HL-60 (cell line): ENCODE measurements at regions not wholly inside any gene's neighbourhood (a gene's known extent, or its start where the extent isn't known, plus 50 kb on each side); places are given as distances from the start of the nearest gene placed in this dataset.

Experiments
- DNase-seq, 2 experiments: peaks; one replicate each; pipeline ENCODE4 v3.0.0-alpha.2; 2010 to 2020; ENCODE audit warnings: low read depth in 1 of 2, low spot score in 1 of 2
- H3K27ac ChIP-seq: fragments of 250-450 bp; sonication (Bioruptor Pico); replicated peaks from 2 replicates; pipeline ENCODE4 v1.5.1; 2020; ENCODE audit warnings: mild to moderate bottlenecking, moderate library complexity
- H3K27me3 ChIP-seq: fragments of 250-450 bp; sonication (Bioruptor Pico); 2 replicates; pipeline ENCODE4 v1.5.1; 2021; ENCODE audit warnings: mild to moderate bottlenecking, moderate library complexity; ENCODE audit not compliant: insufficient read depth, poor library complexity, severe bottlenecking
- H3K4me3 ChIP-seq: replicated peaks from 2 replicates; pipeline ENCODE4 v1.5.1; 2011; ENCODE audit warnings: mild to moderate bottlenecking, control low read depth, low read length; ENCODE audit not compliant: insufficient read depth
- CTCF ChIP-seq: IDR thresholded peaks from one replicate; pipeline ENCODE4 v1.5.1; 2011; ENCODE audit warnings: low read length, control low read depth, inconsistent platforms; ENCODE audit not compliant: insufficient read depth
- GABPA ChIP-seq: IDR thresholded peaks from 2 replicates; pipeline ENCODE4 v1.6.1; 2012; ENCODE audit warnings: low read depth
- POLR2AphosphoS5 ChIP-seq: IDR thresholded peaks from 2 replicates; pipeline ENCODE4 v1.6.1; 2012; ENCODE audit warnings: low read depth
- REST ChIP-seq: IDR thresholded peaks from 2 replicates; pipeline ENCODE4 v1.6.1; 2012; ENCODE audit warnings: low read depth; ENCODE audit not compliant: insufficient replicate concordance
- SPI1 ChIP-seq: IDR thresholded peaks from 2 replicates; pipeline ENCODE4 v1.6.1; 2012; ENCODE audit warnings: low read depth, mild to moderate bottlenecking, borderline replicate concordance

- DNase-seq = no peak
- no peak overlapping the region for H3K27ac ChIP-seq
- TF ChIP-seq SPI1 = no peak
- no peak for TF ChIP-seq POLR2AphosphoS5
- no peak for TF ChIP-seq CTCF
- TF ChIP-seq GABPA = no peak
- TF ChIP-seq REST = no peak
- H3K27me3 ChIP-seq = no peaks in the 10 kb centered on the region
- H3K4me3 ChIP-seq = no peak overlapping the region
Measured at GRCh38 chr5:61230492-61230891, 68.2 kb upstream of the SMIM15 start.

GRCh38 chr5:61231813-61232212 is 69.5 kb upstream of the SMIM15 start:
- TF ChIP-seq POLR2AphosphoS5 = no peak
- TF ChIP-seq GABPA = no peak
- no peak for TF ChIP-seq SPI1
- no peak for TF ChIP-seq REST
- TF ChIP-seq CTCF = no peak
- DNase-seq = no peak
- Histone ChIP-seq H3K4me3 (no peak overlapping the region), H3K27me3 (no peaks in the 10 kb centered on the region), H3K27ac (no peak overlapping the region)

- H3K27me3 ChIP-seq = no peaks in the 10 kb centered on the region
- no peak for TF ChIP-seq GABPA
- no peak for TF ChIP-seq REST
- TF ChIP-seq SPI1 = no peak
- TF ChIP-seq CTCF = no peak
- no peak for TF ChIP-seq POLR2AphosphoS5
- DNase-seq = no peak
- no peak overlapping the region for H3K4me3 ChIP-seq
- H3K27ac ChIP-seq = no peak overlapping the region
Measured at GRCh38 chr5:61232490-61233050, 70.3 kb upstream of the SMIM15 start.
